ENCODE measurements at regions not wholly inside any gene's neighbourhood (a gene's known extent, or its start where the extent isn't known, plus 50 kb on each side); places are given as distances from the start of the nearest gene placed in this dataset.

DNA sequence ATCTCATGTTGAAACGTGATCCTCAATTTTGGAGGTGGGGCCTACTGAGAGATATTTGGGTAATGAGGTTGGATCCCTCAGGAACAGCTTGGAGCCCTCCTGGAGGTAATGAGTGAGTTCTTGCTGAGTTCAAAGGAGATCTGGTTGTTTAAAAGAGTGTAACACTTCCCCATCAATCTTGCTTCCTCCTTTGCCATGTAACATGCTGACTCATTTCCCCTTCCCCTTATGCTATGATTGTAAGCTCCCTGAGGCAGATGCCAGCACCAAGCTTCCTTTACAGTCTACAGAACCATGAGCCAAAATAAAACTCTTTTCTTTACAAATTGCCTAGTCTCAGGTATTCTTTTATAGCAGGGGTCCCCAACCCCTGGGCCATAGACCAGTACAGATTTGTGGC lies 352.3 kb downstream of the SLCO4C1 start:
- no peaks in the 10 kb centered on the region for H3K36me3 ChIP-seq
- no peaks in the 10 kb centered on the region for H3K9me3 ChIP-seq
- no peaks in the 10 kb centered on the region for H3K27me3 ChIP-seq
- WGBS, 2 donors (ENCODE audit: low coverage in 1 of 2) = 55 to 89% methylated on average over 1 of the region's 1 CpG
- no peak overlapping the region for H3K27ac ChIP-seq
- no peaks in the 10 kb centered on the region for H3K4me1 ChIP-seq
- TF ChIP-seq EP300 (IDR thresholded peaks at IDR 0.05) = no peak
- TF ChIP-seq, protein P1, sequence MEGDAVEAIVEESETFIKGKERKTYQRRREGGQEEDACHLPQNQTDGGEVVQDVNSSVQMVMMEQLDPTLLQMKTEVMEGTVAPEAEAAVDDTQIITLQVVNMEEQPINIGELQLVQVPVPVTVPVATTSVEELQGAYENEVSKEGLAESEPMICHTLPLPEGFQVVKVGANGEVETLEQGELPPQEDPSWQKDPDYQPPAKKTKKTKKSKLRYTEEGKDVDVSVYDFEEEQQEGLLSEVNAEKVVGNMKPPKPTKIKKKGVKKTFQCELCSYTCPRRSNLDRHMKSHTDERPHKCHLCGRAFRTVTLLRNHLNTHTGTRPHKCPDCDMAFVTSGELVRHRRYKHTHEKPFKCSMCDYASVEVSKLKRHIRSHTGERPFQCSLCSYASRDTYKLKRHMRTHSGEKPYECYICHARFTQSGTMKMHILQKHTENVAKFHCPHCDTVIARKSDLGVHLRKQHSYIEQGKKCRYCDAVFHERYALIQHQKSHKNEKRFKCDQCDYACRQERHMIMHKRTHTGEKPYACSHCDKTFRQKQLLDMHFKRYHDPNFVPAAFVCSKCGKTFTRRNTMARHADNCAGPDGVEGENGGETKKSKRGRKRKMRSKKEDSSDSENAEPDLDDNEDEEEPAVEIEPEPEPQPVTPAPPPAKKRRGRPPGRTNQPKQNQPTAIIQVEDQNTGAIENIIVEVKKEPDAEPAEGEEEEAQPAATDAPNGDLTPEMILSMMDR (IDR thresholded peaks at IDR 0.05) = no peak
- TF ChIP-seq POLR2A (IDR thresholded peaks at IDR 0.05) = no peak
- no peak for TF ChIP-seq POLR2AphosphoS5 (IDR thresholded peaks at IDR 0.05)
- no peak overlapping the region for H3K4me3 ChIP-seq
- no peak for ATAC-seq

DNA sequence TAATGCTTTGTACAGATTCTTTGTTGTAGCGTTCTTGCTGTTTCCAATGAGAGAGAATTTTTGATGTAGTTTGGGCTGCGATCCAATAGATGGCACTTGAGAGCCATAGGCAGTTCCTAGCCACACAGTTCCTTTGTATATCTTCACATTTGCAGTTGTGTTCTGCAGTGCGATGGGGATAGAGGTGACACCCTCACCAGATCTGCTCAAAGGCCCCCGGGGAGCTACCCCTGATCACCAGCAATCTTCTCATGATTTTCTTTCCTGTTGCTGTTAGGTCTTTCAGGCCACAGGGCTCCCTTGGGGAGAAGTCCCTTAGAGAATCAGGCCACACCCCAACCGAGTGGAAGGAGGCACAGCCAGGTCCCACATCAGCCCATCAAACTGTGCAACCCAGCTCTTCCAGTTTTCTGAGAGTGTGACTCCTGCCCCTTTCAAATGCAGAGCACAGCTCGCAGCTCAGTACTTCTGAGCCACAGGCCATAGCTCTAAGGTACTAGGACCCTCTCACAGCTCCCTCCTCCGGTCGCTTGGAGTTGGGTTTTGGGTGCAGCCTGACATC lies 353.7 kb downstream of the SLCO4C1 start:
- WGBS, 2 donors (ENCODE audit: low coverage in 1 of 2) = 22 to 38% methylated on average over 1 to 2 of the region's 8 CpGs
- H3K27me3 ChIP-seq = no peaks in the 10 kb centered on the region
- H3K9me3 ChIP-seq = no peaks in the 10 kb centered on the region
- no peak overlapping the region for H3K27ac ChIP-seq
- TF ChIP-seq, protein P1 (IDR thresholded peaks at IDR 0.05) = peak in 1 of 4 experiments; percentile 49
- no peak for TF ChIP-seq POLR2AphosphoS5 (IDR thresholded peaks at IDR 0.05)
- TF ChIP-seq POLR2A (IDR thresholded peaks at IDR 0.05) = no peak
- TF ChIP-seq EP300 (IDR thresholded peaks at IDR 0.05) = no peak
- H3K4me3 ChIP-seq = no peak overlapping the region
- no peaks in the 10 kb centered on the region for H3K36me3 ChIP-seq
- ATAC-seq = no peak
- H3K4me1 ChIP-seq = no peaks in the 10 kb centered on the region

DNA sequence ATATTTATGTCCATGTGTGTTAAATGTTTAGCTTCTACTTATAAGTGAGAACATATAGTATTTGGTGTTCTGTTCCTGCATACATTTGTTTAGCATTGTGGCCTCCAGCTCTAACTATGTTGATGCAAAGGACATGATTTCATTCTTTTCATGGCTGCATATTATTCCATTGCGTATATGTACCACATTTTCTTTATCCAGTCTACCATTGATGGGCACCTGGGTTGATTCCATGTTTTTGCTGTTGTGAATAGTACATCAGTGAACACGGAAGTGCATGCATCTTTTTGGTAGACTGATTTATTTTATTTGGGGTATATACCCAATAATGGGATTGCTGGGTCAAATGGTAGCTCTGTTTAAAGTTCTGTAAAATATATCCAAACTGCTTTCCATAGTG lies 359.0 kb downstream of the SLCO4C1 start:
- H3K36me3 ChIP-seq = no peaks in the 10 kb centered on the region
- no peak overlapping the region for H3K4me3 ChIP-seq
- H3K27me3 ChIP-seq = no peaks in the 10 kb centered on the region
- no peak for ATAC-seq
- H3K4me1 ChIP-seq = no peaks in the 10 kb centered on the region
- no peaks in the 10 kb centered on the region for H3K9me3 ChIP-seq
- no peak overlapping the region for H3K27ac ChIP-seq
- TF ChIP-seq EP300 (IDR thresholded peaks at IDR 0.05) (no peak), POLR2A (IDR thresholded peaks at IDR 0.05) (no peak), POLR2AphosphoS5 (IDR thresholded peaks at IDR 0.05) (no peak)
- TF ChIP-seq, protein P1 (IDR thresholded peaks at IDR 0.05) = no peak
- 75 to 91% methylated on average over 1 to 2 of the region's 2 CpGs for WGBS, 2 donors (ENCODE audit: low coverage in 1 of 2)

DNA sequence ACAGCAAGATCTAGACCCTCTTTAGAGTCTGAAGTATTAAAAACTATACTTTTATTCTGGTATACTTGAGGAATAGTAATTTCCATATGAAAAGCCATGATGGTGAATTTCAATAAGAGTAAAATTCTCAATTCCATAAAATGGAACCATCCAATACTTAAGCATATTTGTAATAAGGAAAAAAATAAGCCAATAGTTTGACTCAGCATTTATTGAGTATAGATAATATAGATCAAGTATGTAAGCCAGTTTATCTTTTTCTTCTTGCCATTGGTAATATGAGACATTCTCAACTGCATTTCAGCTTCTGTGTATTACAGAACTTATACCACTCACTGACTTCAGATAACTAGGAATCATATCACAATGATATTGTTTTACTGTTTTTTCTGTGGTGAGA lies 361.0 kb downstream of the SLCO4C1 start:
- H3K36me3 ChIP-seq = no peaks in the 10 kb centered on the region
- H3K4me3 ChIP-seq = no peak overlapping the region
- TF ChIP-seq, protein P1 (IDR thresholded peaks at IDR 0.05) = no peak
- no peak for TF ChIP-seq POLR2A (IDR thresholded peaks at IDR 0.05)
- no peak for TF ChIP-seq EP300 (IDR thresholded peaks at IDR 0.05)
- TF ChIP-seq POLR2AphosphoS5 (IDR thresholded peaks at IDR 0.05) = no peak
- H3K9me3 ChIP-seq = no peaks in the 10 kb centered on the region
- H3K27ac ChIP-seq = no peak overlapping the region
- no peaks in the 10 kb centered on the region for H3K27me3 ChIP-seq
- no peaks in the 10 kb centered on the region for H3K4me1 ChIP-seq
- ATAC-seq = no peak

DNA sequence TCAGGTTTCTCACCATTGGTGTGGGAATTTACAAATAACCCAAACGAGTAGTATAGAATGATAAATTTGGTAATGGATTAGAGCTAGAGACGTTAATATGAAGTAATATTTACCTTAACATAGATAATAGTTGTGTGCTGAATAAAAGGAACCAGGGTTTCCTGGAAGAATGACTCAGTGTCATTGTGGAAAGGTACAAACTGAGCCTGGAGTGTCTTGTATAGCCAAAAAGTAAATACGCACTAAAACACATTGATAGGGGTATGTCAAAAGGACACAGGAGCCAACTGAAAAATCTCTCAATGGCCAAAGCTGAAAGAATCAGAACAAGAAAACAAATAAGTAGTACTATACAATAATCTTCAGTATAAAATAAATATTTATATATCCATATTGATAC lies 363.5 kb downstream of the SLCO4C1 start:
- no peaks in the 10 kb centered on the region for H3K9me3 ChIP-seq
- no peak overlapping the region for H3K4me3 ChIP-seq
- H3K36me3 ChIP-seq = no peaks in the 10 kb centered on the region
- no peak for ATAC-seq
- H3K27ac ChIP-seq = no peak overlapping the region
- no peaks in the 10 kb centered on the region for H3K27me3 ChIP-seq
- no peaks in the 10 kb centered on the region for H3K4me1 ChIP-seq
- TF ChIP-seq, protein P1 (IDR thresholded peaks at IDR 0.05) = no peak
- no peak for TF ChIP-seq EP300 (IDR thresholded peaks at IDR 0.05)
- TF ChIP-seq POLR2AphosphoS5 (IDR thresholded peaks at IDR 0.05) = no peak
- no peak for TF ChIP-seq POLR2A (IDR thresholded peaks at IDR 0.05)
- 51 to 82% methylated on average over 3 of the region's 3 CpGs for WGBS, 2 donors (ENCODE audit: low coverage in 1 of 2)
